ENCODE measurements at regions not wholly inside any gene's neighbourhood (a gene's known extent, or its start where the extent isn't known, plus 50 kb on each side); places are given as distances from the start of the nearest gene placed in this dataset.

GRCh38 chr11:97336064-97336463 is 946.3 kb downstream of the JRKL start:
- Histone ChIP-seq H3K4me1 (no peaks in the 10 kb centered on the region), H3K36me3 (no peaks in the 10 kb centered on the region), H3K4me3 (replicated peaks in 1 of 3) (no peak overlapping the region), H3K9me3 (no peaks in the 10 kb centered on the region), H3K27ac (no peak overlapping the region), H3K27me3 (no peaks in the 10 kb centered on the region)
- TF ChIP-seq POLR2A (IDR thresholded peaks at IDR 0.05) (no peak), CTCF (IDR thresholded peaks at IDR 0.05) (no peak)
- 82 to 84% methylated on average over 4 of the region's 4 CpGs for WGBS, 2 donors
- intact Hi-C loops (cut with DNase I) = no loop called here
- no peak for DNase-seq

- no peak for DNase-seq
- no peak overlapping the region for H3K27ac ChIP-seq
- H3K36me3 ChIP-seq = no peaks in the 10 kb centered on the region
- no peak for TF ChIP-seq POLR2A (IDR thresholded peaks at IDR 0.05)
- TF ChIP-seq CTCF (IDR thresholded peaks at IDR 0.05) = no peak
- no peaks in the 10 kb centered on the region for H3K9me3 ChIP-seq
- WGBS, 2 donors = 73 to 78% methylated on average over 3 of the region's 3 CpGs
- intact Hi-C loops (cut with DNase I) = no loop called here
- H3K27me3 ChIP-seq = no peaks in the 10 kb centered on the region
- no peaks in the 10 kb centered on the region for H3K4me1 ChIP-seq
- no peak overlapping the region for H3K4me3 ChIP-seq (replicated peaks in 1 of 3)
Observed at GRCh38 chr11:97345032-97345431, 955.2 kb downstream of the JRKL start.

GRCh38 chr11:97349201-97349600 is 959.4 kb downstream of the JRKL start:
- H3K9me3 ChIP-seq = no peaks in the 10 kb centered on the region
- no peak overlapping the region for H3K4me3 ChIP-seq (replicated peaks in 1 of 3)
- H3K27me3 ChIP-seq = no peaks in the 10 kb centered on the region
- H3K4me1 ChIP-seq = no peaks in the 10 kb centered on the region
- no peak overlapping the region for H3K27ac ChIP-seq
- no peak for TF ChIP-seq POLR2A (IDR thresholded peaks at IDR 0.05)
- no peak for TF ChIP-seq CTCF (IDR thresholded peaks at IDR 0.05)
- H3K36me3 ChIP-seq = no peaks in the 10 kb centered on the region
- intact Hi-C loops (cut with DNase I) = no loop called here
- 66 to 72% methylated on average over 4 of the region's 4 CpGs for WGBS, 2 donors
- no peak for DNase-seq

GRCh38 chr11:97351939-97352338 is 962.1 kb downstream of the JRKL start:
- intact Hi-C loops (cut with DNase I) = no loop called here
- Histone ChIP-seq H3K36me3 (no peaks in the 10 kb centered on the region), H3K27ac (no peak overlapping the region), H3K27me3 (no peaks in the 10 kb centered on the region), H3K9me3 (no peaks in the 10 kb centered on the region), H3K4me1 (no peaks in the 10 kb centered on the region), H3K4me3 (replicated peaks in 1 of 3) (no peak overlapping the region)
- 63 to 73% methylated on average over 2 of the region's 2 CpGs for WGBS, 2 donors
- TF ChIP-seq POLR2A (IDR thresholded peaks at IDR 0.05) (no peak), CTCF (IDR thresholded peaks at IDR 0.05) (no peak)
- no peak for DNase-seq

GRCh38 chr11:97354026-97354425 is 964.2 kb downstream of the JRKL start:
- Histone ChIP-seq H3K27ac (no peak overlapping the region), H3K27me3 (no peaks in the 10 kb centered on the region), H3K36me3 (no peaks in the 10 kb centered on the region), H3K9me3 (no peaks in the 10 kb centered on the region), H3K4me1 (no peaks in the 10 kb centered on the region), H3K4me3 (replicated peaks in 1 of 3) (no peak overlapping the region)
- DNase-seq = no peak
- WGBS, 2 donors = 91 to 95% methylated on average over 1 of the region's 1 CpG
- TF ChIP-seq POLR2A (IDR thresholded peaks at IDR 0.05) = no peak
- TF ChIP-seq CTCF (IDR thresholded peaks at IDR 0.05) = no peak
- intact Hi-C loops (cut with DNase I) = no loop called here
